CD14-positive monocyte (primary cell): ENCODE measurements at regions not wholly inside any gene's neighbourhood (a gene's known extent, or its start where the extent isn't known, plus 50 kb on each side); places are given as distances from the start of the nearest gene placed in this dataset.

Experiments used
- DNase-seq, 3 donors: peaks; one replicate each; pipeline ENCODE4 v3.0.0-alpha.2; 2011 to 2022
- H2AFZ ChIP-seq: 2 replicates; pipeline ENCODE4 v1.6.0; 2012; ENCODE audit warnings: mild to moderate bottlenecking, low read depth, low read length, inconsistent platforms; ENCODE audit not compliant: insufficient read depth, poor library complexity, severe bottlenecking
- H3K27ac ChIP-seq, 2 donors: 1 replicate in 1 of 2; 2 replicates in 1 of 2; pipeline ENCODE4 v1.5.1; 2012 to 2013; ENCODE audit warnings: low read length in 2 of 2, control low read depth in 1 of 2, inconsistent platforms in 1 of 2, low read depth in 1 of 2, mild to moderate bottlenecking in 1 of 2
- H3K27me3 ChIP-seq, 2 donors: one replicate each; pipeline versions ENCODE4 v1.6.0 to v1.6.1; 2011 to 2013; ENCODE audit warnings: low read length in 2 of 2; ENCODE audit not compliant: control insufficient read depth in 2 of 2, insufficient read depth in 2 of 2
- H3K36me3 ChIP-seq, 2 donors: replicated peaks in 1 of 2; 1 replicate in 1 of 2; 2 replicates in 1 of 2; pipeline versions ENCODE4 v1.5.1 to v1.6.1; 2012 to 2013; ENCODE audit warnings: low read length in 2 of 2, control low read depth in 1 of 2, inconsistent platforms in 1 of 2, mild to moderate bottlenecking in 1 of 2; ENCODE audit not compliant: insufficient read depth in 2 of 2, control insufficient read depth in 1 of 2
- H3K4me1 ChIP-seq, 2 donors: 1 replicate in 1 of 2; 2 replicates in 1 of 2; pipeline versions ENCODE4 v1.5.1 to v1.6.1; 2012 to 2013; ENCODE audit warnings: low read length in 2 of 2, control low read depth in 1 of 2, inconsistent platforms in 1 of 2, mild to moderate bottlenecking in 1 of 2, moderate library complexity in 1 of 2; ENCODE audit not compliant: insufficient read depth in 2 of 2, control insufficient read depth in 1 of 2
- H3K4me2 ChIP-seq: replicated peaks from 2 replicates; pipeline ENCODE3; 2012; ENCODE audit warnings: low read length, moderate library complexity, mild to moderate bottlenecking; ENCODE audit not compliant: poor library complexity, severe bottlenecking; ENCODE audit errors: extremely low read depth
- H3K4me3 ChIP-seq, 3 experiments: fragments of 200-600 bp in 1 of 3; sonication (generic) in 1 of 3; replicated peaks in 1 of 3; 1 replicate in 2 of 3; 2 replicates in 1 of 3; pipeline ENCODE4 v1.5.1; 2011 to 2013; ENCODE audit warnings: low read length in 3 of 3, mild to moderate bottlenecking in 3 of 3, control low read depth in 2 of 3, low read depth in 2 of 3, inconsistent platforms in 1 of 3, moderate library complexity in 1 of 3
- H3K79me2 ChIP-seq: 2 replicates; pipeline ENCODE4 v1.6.0; 2012; ENCODE audit warnings: mild to moderate bottlenecking, control low read depth, inconsistent platforms, low read length, moderate library complexity; ENCODE audit not compliant: insufficient read depth
- H3K9ac ChIP-seq: 2 replicates; pipeline ENCODE4 v1.6.0; 2017; ENCODE audit warnings: low read length, mild to moderate bottlenecking; ENCODE audit not compliant: insufficient read depth, poor library complexity, severe bottlenecking
- H3K9me3 ChIP-seq, 2 donors: replicated peaks in 1 of 2; 1 replicate in 1 of 2; 2 replicates in 1 of 2; pipeline versions ENCODE4 v1.5.1 to v1.6.1; 2012 to 2013; ENCODE audit warnings: low read length in 2 of 2, control low read depth in 1 of 2; ENCODE audit not compliant: control insufficient read depth in 1 of 2, insufficient read depth in 1 of 2
- H4K20me1 ChIP-seq: 2 replicates; pipeline ENCODE4 v1.6.0; 2012; ENCODE audit warnings: mild to moderate bottlenecking, low read length, control low read depth, moderate library complexity; ENCODE audit not compliant: insufficient read depth
- H3K27ac Mint-ChIP-seq, 7 donors: one replicate each; pipeline ENCODE4 v1.8.0; 2020; ENCODE audit warnings: mild to moderate bottlenecking in 7 of 7, mixed read lengths in 7 of 7, moderate library complexity in 6 of 7, inconsistent platforms in 2 of 7
- H3K27me3 Mint-ChIP-seq, 3 donors: one replicate each; pipeline ENCODE4 v1.8.0; 2021 to 2022; ENCODE audit warnings: low read depth in 3 of 3, mild to moderate bottlenecking in 3 of 3, mixed read lengths in 3 of 3, moderate library complexity in 3 of 3, inconsistent platforms in 1 of 3
- H3K36me3 Mint-ChIP-seq, 2 donors: one replicate each; pipeline ENCODE4 v1.8.0; 2020; ENCODE audit warnings: mixed read lengths in 2 of 2, inconsistent platforms in 1 of 2, mild to moderate bottlenecking in 1 of 2
- H3K4me1 Mint-ChIP-seq: one replicate; pipeline ENCODE4 v1.8.0; 2020; ENCODE audit warnings: mild to moderate bottlenecking, mixed read lengths
- H3K4me3 Mint-ChIP-seq, 2 donors: one replicate each; pipeline ENCODE4 v1.8.0; 2020; ENCODE audit warnings: mild to moderate bottlenecking in 2 of 2, mixed read lengths in 2 of 2, moderate library complexity in 1 of 2
- H3K9me3 Mint-ChIP-seq, 7 donors: one replicate each; pipeline ENCODE4 v1.8.0; 2020 to 2022; ENCODE audit warnings: mixed read lengths in 7 of 7, mild to moderate bottlenecking in 6 of 7, moderate library complexity in 6 of 7, inconsistent platforms in 2 of 7
- CTCF ChIP-seq: fragments of 200-600 bp; IDR thresholded peaks from one replicate; pipeline ENCODE4 v1.8.0; 2022; ENCODE audit warnings: antibody characterized with exemption, mild to moderate bottlenecking
- WGBS: methylation state at CpG from one replicate; pipeline ENCODE4 v1.1.5; 2013; ENCODE audit warnings: missing lambda C conversion rate; ENCODE audit not compliant: insufficient coverage; 5-methylcytosine and 5-hydroxymethylcytosine counted together
- intact Hi-C, 2 donors: fragments of 100-400 bp; cut with micrococcal nuclease; formaldehyde crosslinking; loops; one replicate each; pipeline versions ENCODE4 v1.15.0 to v1.15.1; 2023

- intact Hi-C loops, result no loop called here
- no peak for DNase-seq
- no peak overlapping the region for H3K27ac ChIP-seq
- no peaks in the 10 kb centered on the region for H3K36me3 ChIP-seq
- H3K79me2 ChIP-seq, result no peaks in the 10 kb centered on the region
- TF ChIP-seq CTCF, result no peak
- Mint-ChIP-seq H3K27ac (no peak overlapping the region), H3K9me3 (peaks cover 6 to 11% (median 7%) of the 10 kb centered on the region in 7 donors), H3K4me1 (peaks cover 4% of the 10 kb centered on the region), H3K27me3 (peaks cover 6 to 11% (median 6%) of the 10 kb centered on the region in 3 donors), H3K4me3 (no peak overlapping the region), H3K36me3 (no peaks in the 10 kb centered on the region)
- WGBS, result no CpG with 5 or more reads among the region's 2 CpGs
- H4K20me1 ChIP-seq, result no peaks in the 10 kb centered on the region
- no peak overlapping the region for H2AFZ ChIP-seq
- no peak overlapping the region for H3K4me2 ChIP-seq
- H3K4me1 ChIP-seq, result no peaks in the 10 kb centered on the region
- H3K9ac ChIP-seq, result no peak overlapping the region
- peaks cover 0 to 3% of the 10 kb centered on the region in 2 donors for H3K27me3 ChIP-seq
- H3K9me3 ChIP-seq, result peaks cover 0 to 7% of the 10 kb centered on the region in 2 donors
- no peak overlapping the region for H3K4me3 ChIP-seq
These were observed 149.2 kb upstream of the SYT6 start for GRCh38 chr1:114302821-114303220.

GRCh38 chr1:114299331-114299975 lies 145.8 kb upstream of the SYT6 start:
- Histone ChIP-seq H3K27ac (no peak overlapping the region), H3K4me1 (no peaks in the 10 kb centered on the region), H3K9me3 (peaks cover 0 to 6% of the 10 kb centered on the region in 2 donors), H3K4me3 (no peak overlapping the region), H3K27me3 (peaks cover 0 to 4% of the 10 kb centered on the region in 2 donors), H3K36me3 (no peaks in the 10 kb centered on the region), H3K9ac (no peak overlapping the region), H2AFZ (no peak overlapping the region), H3K4me2 (no peak overlapping the region), H4K20me1 (no peaks in the 10 kb centered on the region), H3K79me2 (no peaks in the 10 kb centered on the region)
- DNase-seq, result no peak
- Mint-ChIP-seq H3K36me3 (no peaks in the 10 kb centered on the region), H3K27me3 (peaks cover 5 to 13% (median 6%) of the 10 kb centered on the region in 3 donors), H3K4me3 (no peak overlapping the region), H3K4me1 (peaks cover 4% of the 10 kb centered on the region), H3K27ac (no peak overlapping the region), H3K9me3 (peaks cover 2 to 8% (median 2%) of the 10 kb centered on the region in 7 donors)
- TF ChIP-seq CTCF, result no peak
- WGBS, result 88% methylated on average over 7 of the region's 9 CpGs
- intact Hi-C loops, result no loop called here
